SK-N-SH treated with all-trans-retinoic acid at 6 μM for 48 hours (cell line): ENCODE measurements at regions not wholly inside any gene's neighbourhood (a gene's known extent, or its start where the extent isn't known, plus 50 kb on each side); places are given as distances from the start of the nearest gene placed in this dataset.
A peak's percentile ranks its signal among the peaks of the same experiment; 100 is the strongest.

Experiments used
- ATAC-seq: fragments of 200-7000 bp; cut with Tn5 transposase; 3 replicates; pipeline ENCODE4 v1.9.1; 2020; ENCODE audit warnings: mild to moderate bottlenecking, moderate library complexity
- ARNTL ChIP-seq: fragments of 450-650 bp; formaldehyde crosslinking; IDR thresholded peaks from 2 replicates; pipeline ENCODE4 v1.5.0; 2020; ENCODE audit warnings: low read depth, mild to moderate bottlenecking, moderate library complexity, borderline replicate concordance
- BACH2 ChIP-seq: fragments of 250-450 bp; sonication (Bioruptor Pico); IDR thresholded peaks from 2 replicates; pipeline ENCODE4 v1.9.0; 2021; ENCODE audit warnings: mild to moderate bottlenecking, borderline replicate concordance
- CSDC2 ChIP-seq: fragments of 250-450 bp; sonication (Bioruptor Pico); IDR thresholded peaks from 2 replicates; pipeline ENCODE4 v1.5.0; 2020; ENCODE audit warnings: mild to moderate bottlenecking, moderate library complexity
- GLIS3 ChIP-seq: fragments of 250-450 bp; sonication (Bioruptor Pico); IDR thresholded peaks from 2 replicates; pipeline ENCODE4 v1.5.0; 2020; ENCODE audit warnings: mild to moderate bottlenecking, moderate library complexity
- ISL1 ChIP-seq: fragments of 250-450 bp; sonication (Bioruptor Pico); IDR thresholded peaks from 2 replicates; pipeline ENCODE4 v2.1.2; 2022; ENCODE audit warnings: mild to moderate bottlenecking, moderate library complexity
- OSR1 ChIP-seq: fragments of 250-450 bp; sonication (Bioruptor Pico); IDR thresholded peaks from 2 replicates; pipeline ENCODE4 v1.8.0; 2022; ENCODE audit warnings: moderate library complexity, mild to moderate bottlenecking, inconsistent platforms
- PPARA ChIP-seq: fragments of 250-450 bp; sonication (Bioruptor Pico); IDR thresholded peaks from 2 replicates; pipeline ENCODE4 v1.5.0; 2020; ENCODE audit warnings: mild to moderate bottlenecking, borderline replicate concordance
- RARB ChIP-seq: fragments of 250-450 bp; sonication (Bioruptor Pico); IDR thresholded peaks from 2 replicates; pipeline ENCODE4 v1.8.0; 2021; ENCODE audit warnings: mild to moderate bottlenecking, moderate library complexity
- SNAI2 ChIP-seq: fragments of 250-450 bp; sonication (Bioruptor Pico); IDR thresholded peaks from 2 replicates; pipeline ENCODE4 v1.5.0; 2020; ENCODE audit warnings: mild to moderate bottlenecking, moderate library complexity
- TOX ChIP-seq: fragments of 250-450 bp; sonication (Bioruptor Pico); IDR thresholded peaks from 2 replicates; pipeline ENCODE4 v1.8.0; 2021; ENCODE audit warnings: mild to moderate bottlenecking, moderate library complexity, borderline replicate concordance
- ZC3H10 ChIP-seq: fragments of 250-450 bp; sonication (Bioruptor Pico); IDR thresholded peaks from 2 replicates; pipeline ENCODE4 v1.5.1; 2021; ENCODE audit warnings: mild to moderate bottlenecking, moderate library complexity
- ZFP3 ChIP-seq: fragments of 250-450 bp; sonication (Bioruptor Pico); IDR thresholded peaks from 2 replicates; pipeline ENCODE4 v1.5.0; 2020; ENCODE audit warnings: mild to moderate bottlenecking, moderate library complexity
- ZFP30 ChIP-seq: fragments of 450-650 bp; formaldehyde crosslinking; IDR thresholded peaks from 2 replicates; pipeline ENCODE4 v1.5.0; 2022; ENCODE audit warnings: mild to moderate bottlenecking, moderate library complexity
- ZNF565 ChIP-seq: fragments of 450-650 bp; formaldehyde crosslinking; conservative IDR thresholded peaks from 2 replicates; pipeline ENCODE4 v1.5.0; 2020; ENCODE audit warnings: low read depth, mild to moderate bottlenecking, moderate library complexity
- ZNF70 ChIP-seq: fragments of 450-650 bp; formaldehyde crosslinking; IDR thresholded peaks from 2 replicates; pipeline ENCODE4 v1.5.0; 2020; ENCODE audit warnings: mild to moderate bottlenecking, moderate library complexity
- ZNF8 ChIP-seq: fragments of 450-650 bp; formaldehyde crosslinking; IDR thresholded peaks from 2 replicates; pipeline ENCODE4 v1.5.0; 2020; ENCODE audit warnings: mild to moderate bottlenecking, moderate library complexity
- TF ChIP-seq, protein P1 (sequence below): fragments of 250-450 bp; sonication (Bioruptor Pico); IDR thresholded peaks from 2 replicates; pipeline ENCODE4 v1.5.0; 2020; ENCODE audit warnings: mild to moderate bottlenecking, moderate library complexity
- TF ChIP-seq, protein P2 (sequence below): fragments of 250-450 bp; sonication (Bioruptor Pico); IDR thresholded peaks from 2 replicates; pipeline ENCODE4 v1.5.1; 2020; ENCODE audit warnings: low read depth, mild to moderate bottlenecking, moderate library complexity
- TF ChIP-seq, protein P3 (sequence below): fragments of 250-450 bp; sonication (Bioruptor Pico); IDR thresholded peaks from 2 replicates; pipeline ENCODE4 v1.8.0; 2020; ENCODE audit warnings: mild to moderate bottlenecking, moderate library complexity, borderline replicate concordance
- TF ChIP-seq, protein P4 (sequence below): fragments of 250-450 bp; sonication (Bioruptor Pico); IDR thresholded peaks from 2 replicates; pipeline ENCODE4 v1.8.0; 2021; ENCODE audit warnings: low read depth, mild to moderate bottlenecking, moderate library complexity, borderline replicate concordance

DNA sequence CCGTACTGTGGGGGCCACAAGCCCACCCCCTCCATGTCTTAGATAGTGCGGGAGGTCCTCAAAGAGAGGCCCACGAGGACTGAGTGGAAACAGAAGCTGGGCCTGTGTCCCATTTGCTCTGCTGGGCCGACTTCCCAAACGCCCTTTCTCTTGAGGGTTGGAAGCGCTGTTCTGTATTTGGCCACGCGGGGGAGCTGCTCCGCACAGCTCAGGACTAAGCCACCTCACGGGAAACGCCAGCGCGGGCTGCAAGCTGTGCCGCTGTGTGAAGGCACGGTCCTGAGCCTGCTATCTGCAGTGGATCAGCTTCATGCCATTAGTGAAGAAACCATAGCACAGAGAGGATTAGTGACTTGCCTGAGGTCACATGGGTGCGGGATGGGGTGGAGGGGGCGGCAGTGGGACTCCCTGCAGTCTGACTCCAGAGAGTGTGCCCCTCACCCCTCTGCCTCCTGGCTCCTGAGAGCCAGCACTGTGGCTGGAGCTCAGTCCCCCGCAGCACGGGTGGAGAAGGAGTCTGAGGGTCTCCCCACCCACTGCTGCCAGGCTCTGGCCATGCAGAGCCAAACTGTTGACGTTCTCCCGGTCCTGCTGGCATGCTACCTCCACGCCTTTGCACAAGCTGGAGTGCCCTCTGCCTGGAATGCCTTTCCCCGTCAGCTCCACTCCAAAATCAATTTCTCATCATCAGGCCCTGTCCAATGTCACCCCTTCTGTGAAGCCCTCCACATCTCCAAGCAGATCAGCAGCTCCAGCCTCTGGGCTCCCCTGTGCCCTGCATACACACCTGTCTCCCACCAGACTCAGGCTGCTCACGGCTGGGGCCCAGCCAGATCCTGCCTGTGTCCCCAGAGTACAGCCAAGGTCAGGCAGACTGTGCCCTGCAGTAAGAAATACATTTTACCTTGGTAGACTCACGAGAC is 51.5 kb upstream of the LRRC32 start:
- no peak for TF ChIP-seq ARNTL (CRISPR knock-in tag)
- TF ChIP-seq, protein P1, sequence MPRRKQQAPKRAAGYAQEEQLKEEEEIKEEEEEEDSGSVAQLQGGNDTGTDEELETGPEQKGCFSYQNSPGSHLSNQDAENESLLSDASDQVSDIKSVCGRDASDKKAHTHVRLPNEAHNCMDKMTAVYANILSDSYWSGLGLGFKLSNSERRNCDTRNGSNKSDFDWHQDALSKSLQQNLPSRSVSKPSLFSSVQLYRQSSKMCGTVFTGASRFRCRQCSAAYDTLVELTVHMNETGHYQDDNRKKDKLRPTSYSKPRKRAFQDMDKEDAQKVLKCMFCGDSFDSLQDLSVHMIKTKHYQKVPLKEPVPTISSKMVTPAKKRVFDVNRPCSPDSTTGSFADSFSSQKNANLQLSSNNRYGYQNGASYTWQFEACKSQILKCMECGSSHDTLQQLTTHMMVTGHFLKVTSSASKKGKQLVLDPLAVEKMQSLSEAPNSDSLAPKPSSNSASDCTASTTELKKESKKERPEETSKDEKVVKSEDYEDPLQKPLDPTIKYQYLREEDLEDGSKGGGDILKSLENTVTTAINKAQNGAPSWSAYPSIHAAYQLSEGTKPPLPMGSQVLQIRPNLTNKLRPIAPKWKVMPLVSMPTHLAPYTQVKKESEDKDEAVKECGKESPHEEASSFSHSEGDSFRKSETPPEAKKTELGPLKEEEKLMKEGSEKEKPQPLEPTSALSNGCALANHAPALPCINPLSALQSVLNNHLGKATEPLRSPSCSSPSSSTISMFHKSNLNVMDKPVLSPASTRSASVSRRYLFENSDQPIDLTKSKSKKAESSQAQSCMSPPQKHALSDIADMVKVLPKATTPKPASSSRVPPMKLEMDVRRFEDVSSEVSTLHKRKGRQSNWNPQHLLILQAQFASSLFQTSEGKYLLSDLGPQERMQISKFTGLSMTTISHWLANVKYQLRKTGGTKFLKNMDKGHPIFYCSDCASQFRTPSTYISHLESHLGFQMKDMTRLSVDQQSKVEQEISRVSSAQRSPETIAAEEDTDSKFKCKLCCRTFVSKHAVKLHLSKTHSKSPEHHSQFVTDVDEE (CRISPR knock-in tag): no peak
- TF ChIP-seq GLIS3 (CRISPR knock-in tag): no peak
- no peak for TF ChIP-seq TOX (CRISPR knock-in tag)
- no peak for TF ChIP-seq RARB (CRISPR knock-in tag)
- TF ChIP-seq ZNF565: no peak
- no peak for TF ChIP-seq ZFP30 (CRISPR knock-in tag)
- TF ChIP-seq ZFP3 (CRISPR knock-in tag): no peak
- TF ChIP-seq, protein P2, sequence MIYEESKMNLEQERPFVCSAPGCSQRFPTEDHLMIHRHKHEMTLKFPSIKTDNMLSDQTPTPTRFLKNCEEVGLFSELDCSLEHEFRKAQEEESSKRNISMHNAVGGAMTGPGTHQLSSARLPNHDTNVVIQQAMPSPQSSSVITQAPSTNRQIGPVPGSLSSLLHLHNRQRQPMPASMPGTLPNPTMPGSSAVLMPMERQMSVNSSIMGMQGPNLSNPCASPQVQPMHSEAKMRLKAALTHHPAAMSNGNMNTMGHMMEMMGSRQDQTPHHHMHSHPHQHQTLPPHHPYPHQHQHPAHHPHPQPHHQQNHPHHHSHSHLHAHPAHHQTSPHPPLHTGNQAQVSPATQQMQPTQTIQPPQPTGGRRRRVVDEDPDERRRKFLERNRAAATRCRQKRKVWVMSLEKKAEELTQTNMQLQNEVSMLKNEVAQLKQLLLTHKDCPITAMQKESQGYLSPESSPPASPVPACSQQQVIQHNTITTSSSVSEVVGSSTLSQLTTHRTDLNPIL (CRISPR knock-in tag): no peak
- TF ChIP-seq, all 23 proteins: peak for 0
- ATAC-seq: peak; percentile 99

DNA sequence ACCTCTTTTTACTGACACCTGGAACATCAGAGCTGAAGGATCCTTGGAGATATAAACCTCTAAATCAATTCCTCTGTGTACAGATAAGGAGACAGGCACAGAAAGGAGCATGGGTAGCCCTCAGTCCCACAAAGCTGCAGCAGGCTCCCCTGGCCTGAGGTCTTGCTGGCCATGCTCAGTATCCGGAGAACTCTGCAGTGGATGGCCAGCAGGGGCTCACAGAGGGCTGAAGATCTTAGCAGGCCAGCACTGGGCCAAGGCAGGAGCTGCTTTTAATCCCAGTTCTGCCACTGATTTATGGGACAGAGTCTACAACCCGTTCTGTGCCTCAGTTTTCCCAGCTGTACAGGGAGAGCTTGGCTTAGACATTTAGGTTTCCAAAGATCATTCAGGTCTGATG is 52.6 kb upstream of the LRRC32 start:
- ATAC-seq: no peak; the same call in 2 of the 3 replicates
- TF ChIP-seq ISL1 (CRISPR knock-in tag) (no peak), ARNTL (CRISPR knock-in tag) (no peak), PPARA (CRISPR knock-in tag) (no peak), ZC3H10 (no peak), RARB (CRISPR knock-in tag) (no peak), ZNF8 (CRISPR knock-in tag) (no peak), ZFP3 (CRISPR knock-in tag) (no peak)
- TF ChIP-seq, protein P1 (CRISPR knock-in tag): no peak

DNA sequence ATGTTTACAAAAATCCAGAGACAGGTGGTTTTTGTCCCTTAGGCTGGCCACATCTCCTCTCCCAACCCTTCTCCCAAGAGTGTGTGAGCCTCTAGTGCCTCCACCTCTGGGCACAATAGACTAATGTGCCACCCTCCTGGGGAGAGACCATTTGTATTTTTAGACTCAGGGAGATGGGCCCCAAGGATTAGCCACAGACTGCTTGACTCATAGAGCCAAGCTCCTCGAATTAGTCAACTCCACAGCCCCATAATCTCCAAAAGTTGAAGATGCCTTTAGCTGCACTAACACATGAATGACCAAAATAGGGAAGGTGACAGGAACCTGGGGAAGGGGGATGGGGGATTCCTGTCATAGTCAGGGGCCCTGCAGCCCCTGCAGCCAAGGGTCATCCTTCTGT is 53.0 kb upstream of the LRRC32 start:
- TF ChIP-seq ISL1 (CRISPR knock-in tag) (no peak), OSR1 (no peak), CSDC2 (CRISPR knock-in tag) (no peak), ZNF70 (CRISPR knock-in tag) (no peak), ZNF8 (CRISPR knock-in tag) (no peak), RARB (CRISPR knock-in tag) (no peak)
- no peak for ATAC-seq

DNA sequence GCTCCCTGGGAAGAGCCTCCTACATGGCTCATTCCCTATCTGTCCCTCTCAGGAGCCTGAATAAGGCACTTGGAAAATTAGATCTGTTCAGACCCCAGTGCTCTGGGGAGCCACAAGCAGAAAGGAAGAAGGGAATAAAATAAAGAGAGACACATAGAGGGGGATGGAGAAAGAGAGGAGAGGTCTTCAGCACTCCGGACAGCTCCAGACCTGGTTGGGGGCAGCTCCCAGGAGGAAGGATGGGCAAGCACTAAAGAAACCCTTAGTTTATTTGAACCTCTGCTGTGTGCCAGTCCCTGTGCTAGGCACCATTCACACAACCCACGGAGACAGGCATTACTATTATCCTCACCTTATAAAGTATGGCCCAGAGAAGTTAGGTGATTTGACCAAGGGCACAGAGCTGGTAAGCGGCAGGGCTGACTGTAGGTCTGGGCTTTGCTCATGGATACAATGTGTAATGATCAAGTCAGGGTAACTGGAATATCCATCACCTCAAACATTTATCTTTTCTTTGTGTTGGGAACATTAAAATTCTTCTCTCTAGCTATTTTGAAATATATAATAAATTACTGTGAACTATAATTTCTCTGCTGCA is 53.7 kb upstream of the LRRC32 start:
- no peak for ATAC-seq
- TF ChIP-seq SNAI2: no peak
- no peak for TF ChIP-seq PPARA (CRISPR knock-in tag)
- TF ChIP-seq, protein P3, sequence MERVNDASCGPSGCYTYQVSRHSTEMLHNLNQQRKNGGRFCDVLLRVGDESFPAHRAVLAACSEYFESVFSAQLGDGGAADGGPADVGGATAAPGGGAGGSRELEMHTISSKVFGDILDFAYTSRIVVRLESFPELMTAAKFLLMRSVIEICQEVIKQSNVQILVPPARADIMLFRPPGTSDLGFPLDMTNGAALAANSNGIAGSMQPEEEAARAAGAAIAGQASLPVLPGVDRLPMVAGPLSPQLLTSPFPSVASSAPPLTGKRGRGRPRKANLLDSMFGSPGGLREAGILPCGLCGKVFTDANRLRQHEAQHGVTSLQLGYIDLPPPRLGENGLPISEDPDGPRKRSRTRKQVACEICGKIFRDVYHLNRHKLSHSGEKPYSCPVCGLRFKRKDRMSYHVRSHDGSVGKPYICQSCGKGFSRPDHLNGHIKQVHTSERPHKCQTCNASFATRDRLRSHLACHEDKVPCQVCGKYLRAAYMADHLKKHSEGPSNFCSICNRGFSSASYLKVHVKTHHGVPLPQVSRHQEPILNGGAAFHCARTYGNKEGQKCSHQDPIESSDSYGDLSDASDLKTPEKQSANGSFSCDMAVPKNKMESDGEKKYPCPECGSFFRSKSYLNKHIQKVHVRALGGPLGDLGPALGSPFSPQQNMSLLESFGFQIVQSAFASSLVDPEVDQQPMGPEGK (CRISPR knock-in tag): no peak
- TF ChIP-seq ZNF70 (CRISPR knock-in tag): no peak
- TF ChIP-seq ZFP3 (CRISPR knock-in tag): no peak
- no peak for TF ChIP-seq BACH2 (CRISPR knock-in tag)
- TF ChIP-seq ISL1 (CRISPR knock-in tag): no peak
- TF ChIP-seq, protein P4, sequence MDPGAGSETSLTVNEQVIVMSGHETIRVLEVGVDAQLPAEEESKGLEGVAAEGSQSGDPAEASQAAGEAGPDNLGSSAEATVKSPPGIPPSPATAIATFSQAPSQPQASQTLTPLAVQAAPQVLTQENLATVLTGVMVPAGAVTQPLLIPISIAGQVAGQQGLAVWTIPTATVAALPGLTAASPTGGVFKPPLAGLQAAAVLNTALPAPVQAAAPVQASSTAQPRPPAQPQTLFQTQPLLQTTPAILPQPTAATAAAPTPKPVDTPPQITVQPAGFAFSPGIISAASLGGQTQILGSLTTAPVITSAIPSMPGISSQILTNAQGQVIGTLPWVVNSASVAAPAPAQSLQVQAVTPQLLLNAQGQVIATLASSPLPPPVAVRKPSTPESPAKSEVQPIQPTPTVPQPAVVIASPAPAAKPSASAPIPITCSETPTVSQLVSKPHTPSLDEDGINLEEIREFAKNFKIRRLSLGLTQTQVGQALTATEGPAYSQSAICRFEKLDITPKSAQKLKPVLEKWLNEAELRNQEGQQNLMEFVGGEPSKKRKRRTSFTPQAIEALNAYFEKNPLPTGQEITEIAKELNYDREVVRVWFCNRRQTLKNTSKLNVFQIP (CRISPR knock-in tag): no peak
- TF ChIP-seq, protein P2 (CRISPR knock-in tag): no peak
